ENCODE measurements at regions not wholly inside any gene's neighbourhood (a gene's known extent, or its start where the extent isn't known, plus 50 kb on each side); places are given as distances from the start of the nearest gene placed in this dataset.

GRCh38 chr6:21914121-21914973 lies 320.8 kb downstream of the SOX4 start:
- TF ChIP-seq CTCF (IDR thresholded peaks at IDR 0.05; ENCODE audit: insufficient read depth, low read length), result no peak
- no peak for TF ChIP-seq REST (IDR thresholded peaks at IDR 0.05; ENCODE audit: insufficient replicate concordance, low read depth)
- no peak for TF ChIP-seq GABPA (IDR thresholded peaks at IDR 0.05; ENCODE audit: low read depth)
- no peak for TF ChIP-seq POLR2AphosphoS5 (IDR thresholded peaks at IDR 0.05; ENCODE audit: low read depth)
